NCI-H524 (cell line): ENCODE measurements at regions not wholly inside any gene's neighbourhood (a gene's known extent, or its start where the extent isn't known, plus 50 kb on each side); places are given as distances from the start of the nearest gene placed in this dataset.
A peak's percentile ranks its signal among the peaks of the same experiment; 100 is the strongest.

Source experiments
- DNase-seq, 2 experiments: peaks; one replicate each; lab custom pipeline; 2025; lab: John Stamatoyannopoulos, UW

- DNase-seq, result no peak
Measured at GRCh38 chr3:111352585-111352984, 189.4 kb upstream of the CD96 start.

DNA sequence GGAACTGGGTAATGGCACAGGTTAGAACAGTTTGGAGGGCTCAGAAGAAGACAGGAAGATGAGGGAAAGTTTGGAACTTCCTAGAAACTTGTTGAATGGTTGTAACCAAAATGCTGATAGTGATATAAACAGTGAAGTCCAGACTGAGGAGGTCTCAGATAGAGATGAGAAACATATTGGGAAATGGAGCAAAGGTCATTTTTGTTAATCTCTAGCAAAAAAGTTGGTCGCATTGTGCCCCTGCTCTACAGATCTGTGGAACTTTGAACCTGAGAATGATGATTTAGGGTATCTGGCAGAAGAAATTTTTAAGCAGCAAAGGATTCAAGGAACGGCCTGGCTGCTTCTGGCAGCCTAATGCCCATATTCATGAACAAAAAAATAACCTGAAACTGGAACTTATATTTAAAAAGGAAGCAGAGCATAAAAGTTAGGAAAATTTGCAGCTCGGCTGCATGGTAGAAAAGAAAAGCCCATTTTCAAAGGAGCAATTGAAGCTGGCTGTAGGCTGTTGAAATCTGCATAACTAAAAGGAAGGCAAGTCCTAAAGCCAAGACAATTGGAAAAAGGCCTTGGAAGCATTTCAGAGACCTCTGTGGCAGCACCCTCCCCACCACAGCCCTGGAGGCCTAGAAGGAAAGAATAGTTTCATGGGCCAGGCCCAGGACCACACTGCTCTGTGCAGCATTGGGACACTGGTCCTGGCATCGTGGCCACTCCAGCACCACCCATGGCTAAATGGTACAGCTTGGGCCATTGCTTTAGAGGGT is 182.6 kb upstream of the CD96 start:
- no peak for DNase-seq

GRCh38 chr3:111362381-111363009 is 179.5 kb upstream of the CD96 start:
- DNase-seq, result no peak

DNA sequence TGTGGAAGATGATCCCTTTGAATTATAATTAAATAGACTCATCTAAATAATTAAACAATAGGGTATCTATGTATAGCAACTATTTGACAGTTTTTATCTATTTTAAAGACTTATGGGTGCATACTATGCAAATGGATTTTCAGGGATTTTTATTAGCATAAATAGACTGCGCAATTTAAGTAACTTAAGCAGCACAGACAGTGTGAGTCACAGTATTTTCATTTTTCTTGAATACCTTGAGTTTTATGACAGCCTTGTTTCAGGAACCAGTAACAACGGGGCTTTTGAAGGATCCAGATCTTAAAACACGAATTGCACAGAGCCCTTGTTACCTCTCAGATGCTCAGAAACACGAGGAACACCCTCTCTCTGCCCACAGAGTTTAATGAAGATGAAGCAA is 175.5 kb upstream of the CD96 start:
- DNase-seq, result no peak

DNA sequence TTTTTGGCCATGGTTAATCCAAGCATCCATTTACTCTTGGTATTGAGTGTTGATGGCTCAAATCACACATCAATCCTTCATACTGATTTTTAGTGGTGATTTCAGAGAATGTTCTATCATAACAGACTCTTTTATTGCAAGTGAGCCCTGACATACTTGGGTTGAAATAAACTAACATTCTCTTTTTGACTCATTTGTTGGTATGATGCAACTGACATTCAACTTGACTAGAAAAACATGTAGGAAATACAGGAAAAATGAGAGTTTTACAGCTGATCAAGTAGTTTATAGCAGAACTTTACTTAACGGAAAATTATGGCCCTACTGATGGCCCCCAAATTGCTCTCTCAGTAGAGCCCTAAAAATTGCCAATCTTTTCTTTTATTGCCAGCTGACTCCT is 173.9 kb upstream of the CD96 start:
- DNase-seq, result no peak

GRCh38 chr3:111369958-111370357 is 172.0 kb upstream of the CD96 start:
- DNase-seq, result no peak

DNA sequence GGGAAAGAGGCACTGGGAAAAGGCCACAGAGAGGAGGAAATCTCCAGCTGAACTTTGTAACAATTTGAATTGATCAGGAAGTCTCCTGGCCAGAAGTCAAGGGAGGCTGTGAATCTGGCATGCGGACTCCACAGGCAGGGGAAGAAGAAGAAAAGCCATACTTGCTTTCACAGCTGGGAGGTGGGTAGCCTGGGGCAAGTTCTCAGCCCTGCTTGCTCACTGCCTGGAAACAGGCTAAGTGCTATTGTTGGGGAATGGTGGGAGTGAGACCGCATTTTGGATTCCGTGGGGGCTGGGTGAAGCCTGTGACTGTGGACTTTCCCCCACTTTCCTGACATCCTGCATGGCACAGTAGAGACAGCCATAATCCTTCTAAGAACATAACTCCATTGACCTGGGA is 168.8 kb upstream of the CD96 start:
- DNase-seq, result no peak

DNA sequence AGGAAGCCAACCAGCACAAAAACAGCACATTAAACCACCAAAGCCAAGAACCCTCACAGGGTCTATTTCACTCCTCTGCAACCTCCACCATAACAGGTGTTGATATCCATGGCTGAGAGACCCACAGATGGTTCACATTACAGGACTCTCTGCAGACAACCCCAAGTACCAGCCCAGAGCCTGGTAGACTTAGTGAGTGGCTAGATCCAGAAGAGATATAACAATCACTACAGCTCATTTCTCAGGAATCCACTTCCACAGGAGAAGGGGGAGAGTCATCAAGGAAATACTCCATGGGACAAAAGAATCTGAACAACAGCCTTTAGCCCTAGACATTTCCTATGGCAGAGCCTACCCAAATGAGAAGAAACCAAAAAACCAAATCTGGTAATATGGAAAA is 168.1 kb upstream of the CD96 start:
- no peak for DNase-seq

- DNase-seq, result no peak
Measured at GRCh38 chr3:111385971-111386495, 156.0 kb upstream of the CD96 start.

- DNase-seq, result peak; percentile 79 to 93
Measured at GRCh38 chr3:111392894-111393398, 149.1 kb upstream of the CD96 start.

- DNase-seq, result no peak
Measured at GRCh38 chr3:111412656-111413055, 129.3 kb upstream of the CD96 start.

GRCh38 chr3:111414531-111414930 is 127.5 kb upstream of the CD96 start:
- peak; percentile 67 to 94 for DNase-seq

- DNase-seq, result no peak
Measured at GRCh38 chr3:111415018-111415417, 127.0 kb upstream of the CD96 start.

DNA sequence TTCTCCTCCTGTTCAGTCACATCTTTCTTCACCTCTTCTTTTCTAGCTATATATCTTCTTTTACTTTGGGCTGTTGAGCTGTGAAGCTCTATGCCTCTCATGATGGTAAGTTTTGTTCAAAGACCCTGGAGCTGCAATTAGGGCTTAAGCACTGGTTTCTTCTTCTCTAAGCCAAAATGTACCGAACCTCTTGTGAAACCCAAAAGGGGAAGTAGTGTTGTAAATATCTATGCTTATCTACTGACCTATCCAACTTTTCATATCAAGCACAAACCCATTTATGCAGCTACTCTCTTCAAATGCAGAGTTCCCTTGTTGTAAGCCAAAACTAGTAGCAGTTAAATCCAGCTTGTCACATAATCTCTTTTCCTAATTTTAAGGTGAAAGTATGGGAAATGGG is 123.6 kb upstream of the CD96 start:
- no peak for DNase-seq

GRCh38 chr3:111428301-111428700 is 113.7 kb upstream of the CD96 start:
- DNase-seq, result no peak

GRCh38 chr3:111434941-111435622 is 106.9 kb upstream of the CD96 start:
- DNase-seq, result no peak

- DNase-seq, result no peak
Measured at GRCh38 chr3:111438283-111438682, 103.7 kb upstream of the CD96 start.

GRCh38 chr3:111454551-111454950 is 87.4 kb upstream of the CD96 start:
- no peak for DNase-seq

GRCh38 chr3:111465081-111465670 is 76.8 kb upstream of the CD96 start:
- DNase-seq, result peak; percentile 3 to 43

GRCh38 chr3:111470032-111470431 is 72.0 kb upstream of the CD96 start:
- DNase-seq, result no peak

DNA sequence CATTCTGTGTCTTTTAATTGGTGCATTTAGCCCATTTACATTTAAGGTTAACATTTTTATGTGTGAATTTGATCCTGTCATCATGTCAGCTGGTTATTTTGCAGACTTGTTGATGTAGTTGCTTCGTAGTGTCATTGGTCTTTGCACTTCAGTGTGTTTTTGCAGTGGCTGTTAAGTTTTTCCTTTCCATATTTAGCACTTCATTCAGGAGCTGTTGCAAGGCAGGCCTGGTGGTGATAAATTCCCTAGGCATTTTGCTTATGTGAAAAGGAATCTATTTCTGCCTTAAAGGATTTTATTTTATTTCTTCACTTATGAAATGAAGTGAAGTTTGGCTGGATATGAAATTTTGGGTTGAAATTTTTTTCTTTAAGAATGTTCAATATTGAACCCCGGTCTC is 70.2 kb upstream of the CD96 start:
- no peak for DNase-seq

GRCh38 chr3:111472556-111472955 is 69.4 kb upstream of the CD96 start:
- DNase-seq, result no peak
